Keratinocyte (primary cell): ENCODE measurements at regions not wholly inside any gene's neighbourhood (a gene's known extent, or its start where the extent isn't known, plus 50 kb on each side); places are given as distances from the start of the nearest gene placed in this dataset.

Source experiments
- DNase-seq: peaks from one replicate; pipeline ENCODE4 v3.0.0-alpha.2; 2011; ENCODE audit warnings: low read depth, missing footprints, low spot score
- FAIRE-seq: peaks from 2 replicates; lab custom pipeline; 2011; peaks lifted over from hg19 to GRCh38; lab: Jason Lieb, UNC
- H2AFZ ChIP-seq: 2 replicates; pipeline ENCODE4 v1.6.0; 2012; ENCODE audit warnings: low read length, control low read depth, inconsistent platforms; ENCODE audit not compliant: control insufficient read depth
- H3K27ac ChIP-seq: 2 replicates; pipeline ENCODE4 v1.5.1; 2011; ENCODE audit warnings: low read length; ENCODE audit not compliant: control insufficient read depth, insufficient read depth
- H3K27me3 ChIP-seq: 3 replicates; pipeline ENCODE4 v1.6.0; 2011; ENCODE audit warnings: low read length; ENCODE audit not compliant: control insufficient read depth, insufficient read depth; ENCODE audit errors: extremely low read depth
- H3K36me3 ChIP-seq, 2 experiments: 2 replicates in 1 of 2; 3 replicates in 1 of 2; pipeline ENCODE4 v1.5.1; 2011; ENCODE audit warnings: low read length in 2 of 2, mild to moderate bottlenecking in 1 of 2; ENCODE audit not compliant: control insufficient read depth in 2 of 2, insufficient read depth in 2 of 2; ENCODE audit errors: extremely low read depth in 1 of 2
- H3K4me1 ChIP-seq: 3 replicates; pipeline ENCODE4 v1.5.1; 2011; ENCODE audit warnings: low read length; ENCODE audit not compliant: control insufficient read depth, insufficient read depth; ENCODE audit errors: extremely low read depth
- H3K4me2 ChIP-seq: 3 replicates; pipeline ENCODE4 v1.6.0; 2011; ENCODE audit warnings: low read depth, low read length; ENCODE audit not compliant: control insufficient read depth, insufficient read depth; ENCODE audit errors: extremely low read depth
- H3K4me3 ChIP-seq, 3 experiments: fragments of 200-600 bp in 1 of 3; sonication (generic) in 1 of 3; 2 replicates in 2 of 3; 3 replicates in 1 of 3; pipeline ENCODE4 v1.5.1; 2011 to 2016; ENCODE audit warnings: low read length in 3 of 3, mild to moderate bottlenecking in 3 of 3, control low read depth in 2 of 3, inconsistent platforms in 1 of 3, low read depth in 1 of 3, mixed read lengths in 1 of 3, mixed run types in 1 of 3, moderate library complexity in 1 of 3; ENCODE audit not compliant: control insufficient read depth in 2 of 3, insufficient read depth in 2 of 3; ENCODE audit errors: extremely low read depth in 1 of 3
- H3K79me2 ChIP-seq: 2 replicates; pipeline ENCODE4 v1.6.0; 2012; ENCODE audit warnings: low read length; ENCODE audit not compliant: control insufficient read depth, insufficient read depth
- H3K9ac ChIP-seq: 3 replicates; pipeline ENCODE4 v1.6.0; 2011; ENCODE audit warnings: low read length; ENCODE audit not compliant: control insufficient read depth, insufficient read depth; ENCODE audit errors: extremely low read depth
- H3K9me1 ChIP-seq: 3 replicates; pipeline ENCODE4 v1.6.0; 2011; ENCODE audit warnings: low read length; ENCODE audit not compliant: control insufficient read depth, insufficient read depth; ENCODE audit errors: extremely low read depth
- H3K9me3 ChIP-seq: 2 replicates; pipeline ENCODE4 v1.5.1; 2012; ENCODE audit warnings: low read depth, low read length; ENCODE audit not compliant: control insufficient read depth
- H4K20me1 ChIP-seq: 3 replicates; pipeline ENCODE4 v1.6.0; 2011; ENCODE audit warnings: low read length; ENCODE audit not compliant: control insufficient read depth, insufficient read depth; ENCODE audit errors: extremely low read depth
- CTCF ChIP-seq, 3 experiments: IDR thresholded peaks in 1 of 3; conservative IDR thresholded peaks in 1 of 3; optimal IDR thresholded peaks in 1 of 3; 2 replicates in 2 of 3; 3 replicates in 1 of 3; pipeline versions ENCODE3 to v1.5.1; 2011; ENCODE audit warnings: low read length in 3 of 3, mild to moderate bottlenecking in 3 of 3, moderate library complexity in 2 of 3, control low read depth in 1 of 3, inconsistent platforms in 1 of 3; ENCODE audit not compliant: insufficient read depth in 2 of 3; ENCODE audit errors: extremely low read depth in 1 of 3
- EZH2 ChIP-seq: IDR thresholded peaks from one replicate; pipeline ENCODE4 v1.6.1; 2012; ENCODE audit warnings: inconsistent platforms, mild to moderate bottlenecking, low read length, moderate library complexity
- dilution Hi-C: fragments of 300-500 bp; cut with MboI; formaldehyde crosslinking; loops from one replicate; pipeline ENCODE4 v1.7.0; 2020; ENCODE audit warnings: low sequenced_read_pairs; ENCODE audit not compliant: extremely low pct_ligation_motif_present

- H3K27me3 ChIP-seq = peaks cover 3% of the 10 kb centered on the region
- no peak overlapping the region for H3K9ac ChIP-seq
- no peaks in the 10 kb centered on the region for H3K9me1 ChIP-seq
- no peak overlapping the region for H2AFZ ChIP-seq
- FAIRE-seq = peak; percentile 60
- H3K36me3 ChIP-seq = no peaks in the 10 kb centered on the region
- peak; percentile 30 for DNase-seq
- no peak overlapping the region for H3K27ac ChIP-seq
- TF ChIP-seq EZH2 = no peak
- peak; percentile 63 to 69 (median 63) for TF ChIP-seq CTCF (optimal IDR thresholded peaks at IDR 0.05 in 1 of 3, IDR thresholded peaks at IDR 0.05 in 1 of 3, conservative IDR thresholded peaks at IDR 0.05 in 1 of 3; ENCODE audit: extremely low read depth in 1 of 3, insufficient read depth in 2 of 3, low read length in 3 of 3)
- H3K9me3 ChIP-seq = no peaks in the 10 kb centered on the region
- dilution Hi-C loops = no loop called here
- H3K4me3 ChIP-seq = no peak overlapping the region
- H4K20me1 ChIP-seq = no peaks in the 10 kb centered on the region
- H3K4me1 ChIP-seq = no peaks in the 10 kb centered on the region
- H3K4me2 ChIP-seq = no peak overlapping the region
- H3K79me2 ChIP-seq = no peaks in the 10 kb centered on the region
Observed at GRCh38 chr2:121888189-121888557, 132.7 kb downstream of the TSN start.

GRCh38 chr2:121890041-121890440, 134.6 kb downstream of the TSN start:
- peaks cover 3% of the 10 kb centered on the region for H3K27me3 ChIP-seq
- no peaks in the 10 kb centered on the region for H4K20me1 ChIP-seq
- H3K4me1 ChIP-seq = no peaks in the 10 kb centered on the region
- FAIRE-seq (no peak), DNase-seq (no peak)
- no peak overlapping the region for H2AFZ ChIP-seq
- H3K4me3 ChIP-seq = no peak overlapping the region
- no peak overlapping the region for H3K9ac ChIP-seq
- dilution Hi-C loops = no loop called here
- H3K4me2 ChIP-seq = no peak overlapping the region
- TF ChIP-seq CTCF (optimal IDR thresholded peaks at IDR 0.05 in 1 of 3, IDR thresholded peaks at IDR 0.05 in 1 of 3, conservative IDR thresholded peaks at IDR 0.05 in 1 of 3; ENCODE audit: extremely low read depth in 1 of 3, insufficient read depth in 2 of 3, low read length in 3 of 3) (no peak), EZH2 (no peak)
- no peaks in the 10 kb centered on the region for H3K79me2 ChIP-seq
- no peaks in the 10 kb centered on the region for H3K9me3 ChIP-seq
- no peak overlapping the region for H3K27ac ChIP-seq
- no peaks in the 10 kb centered on the region for H3K9me1 ChIP-seq
- no peaks in the 10 kb centered on the region for H3K36me3 ChIP-seq
